Right lobe of liver (tissue), 6 donors: ENCODE measurements at regions not wholly inside any gene's neighbourhood (a gene's known extent, or its start where the extent isn't known, plus 50 kb on each side); places are given as distances from the start of the nearest gene placed in this dataset.
A peak's percentile ranks its signal among the peaks of the same experiment; 100 is the strongest.

Source experiments
- ATAC-seq, 4 donors: fragments of 200-7000 bp; cut with Tn5 transposase; one replicate each; pipeline ENCODE4 v1.9.1; 2020; ENCODE audit warnings: mild to moderate bottlenecking in 4 of 4, moderate library complexity in 4 of 4
- DNase-seq, 3 donors: peaks; one replicate each; pipeline ENCODE4 v3.0.0-alpha.2; 2020
- H3K27ac ChIP-seq, 3 donors: fragments of 200-600 bp; one replicate each; pipeline ENCODE4 v1.8.0; 2022
- H3K27me3 ChIP-seq, 2 donors: fragments of 200-600 bp; one replicate each; pipeline ENCODE4 v1.8.0; 2022
- H3K36me3 ChIP-seq, 4 donors: fragments of 200-600 bp; sonication (generic) in 1 of 4; one replicate each; pipeline versions ENCODE4 v1.5.1 to v1.8.0; 2017 to 2022; ENCODE audit warnings: control low read depth in 1 of 4
- H3K4me1 ChIP-seq, 4 donors: fragments of 200-600 bp; sonication (generic) in 1 of 4; one replicate each; pipeline versions ENCODE4 v1.5.1 to v1.8.0; 2017 to 2022; ENCODE audit warnings: control low read depth in 1 of 4
- H3K4me3 ChIP-seq, 3 donors: fragments of 200-600 bp; one replicate each; pipeline ENCODE4 v1.8.0; 2022
- H3K9me3 ChIP-seq, 4 donors: fragments of 200-600 bp; sonication (generic) in 1 of 4; one replicate each; pipeline versions ENCODE4 v1.5.1 to v1.8.0; 2017 to 2022; ENCODE audit warnings: control low read depth in 1 of 4
- POLR2A ChIP-seq: fragments of 450-650 bp; IDR thresholded peaks from one replicate; pipeline ENCODE4 v1.6.1; 2017; ENCODE audit warnings: antibody characterized with exemption, mild to moderate bottlenecking
- WGBS: methylation state at CpG from one replicate; pipeline ENCODE4 v1.1.6; 2018; ENCODE audit warnings: low coverage, low lambda C conversion rate; ENCODE audit not compliant: insufficient coverage; ENCODE audit errors: missing lambda C conversion rate; 5-methylcytosine and 5-hydroxymethylcytosine counted together
- intact Hi-C, 2 donors: fragments of 100-400 bp; cut with DNase I; formaldehyde crosslinking; loops; one replicate each; pipeline versions ENCODE4 v1.11.2 to v1.14.1; 2022
- TF ChIP-seq, protein P1 (sequence below), 4 donors: fragments of 200-600 bp in 3 of 4; fragments of 450-650 bp in 1 of 4; IDR thresholded peaks; one replicate each; pipeline versions ENCODE4 v1.5.1 to v1.8.0; 2016 to 2022; ENCODE audit warnings: antibody characterized with exemption in 4 of 4, mild to moderate bottlenecking in 2 of 4
- donor health status: DM: no; HTN: yes; CAD: no.
- donor health status: DM: no; HTN: no; CAD: no.
- donor health status: DM: no; HTN: no; CAD: no.
- donor health status: DM: no; HTN: yes; CAD: no.
- donor health status: DM: no; HTN: yes; CAD: no.

DNA sequence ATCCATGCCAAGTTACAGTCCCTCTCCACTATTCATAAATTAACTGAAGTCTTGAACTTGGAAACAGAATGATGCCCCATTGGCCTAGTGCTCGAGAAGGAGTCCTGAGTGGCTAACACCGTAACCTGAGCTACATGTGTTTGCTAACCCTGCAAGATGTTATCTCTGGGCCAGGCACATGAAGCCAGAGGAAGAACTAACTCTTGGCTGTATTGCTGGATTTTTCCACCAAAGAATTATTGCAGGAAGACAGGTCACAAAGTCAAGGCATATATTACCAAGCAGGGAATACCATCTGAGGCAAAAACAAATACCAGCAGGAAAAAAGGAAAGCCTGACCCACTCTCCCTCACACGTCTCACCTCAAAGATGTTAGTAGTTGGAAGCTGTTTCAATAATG is 148.9 kb upstream of the PHACTR1 start:
- TF ChIP-seq, protein P1, sequence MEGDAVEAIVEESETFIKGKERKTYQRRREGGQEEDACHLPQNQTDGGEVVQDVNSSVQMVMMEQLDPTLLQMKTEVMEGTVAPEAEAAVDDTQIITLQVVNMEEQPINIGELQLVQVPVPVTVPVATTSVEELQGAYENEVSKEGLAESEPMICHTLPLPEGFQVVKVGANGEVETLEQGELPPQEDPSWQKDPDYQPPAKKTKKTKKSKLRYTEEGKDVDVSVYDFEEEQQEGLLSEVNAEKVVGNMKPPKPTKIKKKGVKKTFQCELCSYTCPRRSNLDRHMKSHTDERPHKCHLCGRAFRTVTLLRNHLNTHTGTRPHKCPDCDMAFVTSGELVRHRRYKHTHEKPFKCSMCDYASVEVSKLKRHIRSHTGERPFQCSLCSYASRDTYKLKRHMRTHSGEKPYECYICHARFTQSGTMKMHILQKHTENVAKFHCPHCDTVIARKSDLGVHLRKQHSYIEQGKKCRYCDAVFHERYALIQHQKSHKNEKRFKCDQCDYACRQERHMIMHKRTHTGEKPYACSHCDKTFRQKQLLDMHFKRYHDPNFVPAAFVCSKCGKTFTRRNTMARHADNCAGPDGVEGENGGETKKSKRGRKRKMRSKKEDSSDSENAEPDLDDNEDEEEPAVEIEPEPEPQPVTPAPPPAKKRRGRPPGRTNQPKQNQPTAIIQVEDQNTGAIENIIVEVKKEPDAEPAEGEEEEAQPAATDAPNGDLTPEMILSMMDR (IDR thresholded peaks at IDR 0.05), result no peak
- no peak for TF ChIP-seq POLR2A
- no peak overlapping the region for H3K27ac ChIP-seq
- H3K36me3 ChIP-seq, result no peaks in the 10 kb centered on the region
- DNase-seq, result no peak
- H3K9me3 ChIP-seq, result no peaks in the 10 kb centered on the region
- peak in 1 of 4 donors; percentile 59 for ATAC-seq
- no peak overlapping the region for H3K4me3 ChIP-seq
- 64% methylated on average over 3 of the region's 3 CpGs for WGBS
- intact Hi-C loops, result no loop called here
- H3K27me3 ChIP-seq, result no peaks in the 10 kb centered on the region
- H3K4me1 ChIP-seq, result no peaks in the 10 kb centered on the region

DNA sequence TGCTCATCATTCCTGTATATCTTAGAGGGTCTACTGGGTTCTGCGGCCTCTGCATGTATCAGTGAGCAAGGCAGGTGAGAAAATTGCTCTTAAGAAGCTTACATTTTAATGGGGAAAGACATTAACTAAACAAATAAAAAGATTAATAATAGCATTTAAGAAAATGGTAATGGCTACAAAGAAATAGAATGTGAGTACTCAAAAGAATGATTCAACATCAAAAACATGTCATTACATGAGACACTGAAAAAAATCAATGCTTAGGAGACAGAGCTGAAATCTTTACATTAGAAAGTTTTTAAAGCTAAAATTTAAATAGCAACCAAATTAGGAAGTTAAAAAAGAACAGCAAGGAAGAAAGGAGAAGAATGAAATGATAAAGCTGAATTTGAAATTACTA is 146.9 kb upstream of the PHACTR1 start:
- Histone ChIP-seq H3K36me3 (no peaks in the 10 kb centered on the region), H3K4me3 (no peak overlapping the region), H3K27me3 (no peaks in the 10 kb centered on the region), H3K27ac (no peak overlapping the region), H3K4me1 (no peaks in the 10 kb centered on the region), H3K9me3 (no peaks in the 10 kb centered on the region)
- intact Hi-C loops, result no loop called here
- 100% methylated on average over 1 of the region's 1 CpG for WGBS
- ATAC-seq (no peak), DNase-seq (no peak)
- TF ChIP-seq, protein P1 (IDR thresholded peaks at IDR 0.05), result no peak
- TF ChIP-seq POLR2A, result no peak

DNA sequence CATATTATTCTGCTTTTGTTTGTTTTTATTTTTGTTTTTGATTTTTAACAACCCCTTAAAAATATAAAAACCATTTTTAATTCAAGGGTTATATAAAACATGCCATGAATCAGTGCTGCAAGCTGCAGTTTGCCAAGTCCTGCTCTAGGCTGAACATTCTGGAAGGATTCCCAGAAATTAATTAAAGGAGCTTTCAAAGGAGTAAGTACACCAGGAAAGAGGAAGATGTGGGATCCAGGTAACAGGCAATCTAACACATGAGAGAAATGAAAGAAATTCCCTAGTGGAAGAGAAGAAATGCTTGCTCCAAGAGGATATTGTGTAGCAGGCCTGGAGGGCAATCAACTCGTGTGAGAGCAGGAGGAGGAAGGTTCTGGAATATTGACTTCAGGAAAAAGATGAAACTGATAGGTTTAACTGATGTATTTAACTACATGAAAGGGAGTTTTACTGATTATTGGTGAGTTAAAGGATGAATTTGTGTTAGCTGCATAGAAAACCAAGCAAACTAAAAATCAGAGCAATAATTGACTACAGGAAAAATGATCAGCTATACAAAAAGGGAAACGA is 146.0 kb upstream of the PHACTR1 start:
- peak in 2 of 4 donors; percentile 34 to 51 for ATAC-seq
- 75% methylated on average over 2 of the region's 2 CpGs for WGBS
- Histone ChIP-seq H3K9me3 (no peaks in the 10 kb centered on the region), H3K36me3 (no peaks in the 10 kb centered on the region), H3K27me3 (no peaks in the 10 kb centered on the region), H3K4me1 (no peaks in the 10 kb centered on the region), H3K4me3 (no peak overlapping the region), H3K27ac (no peak overlapping the region)
- no peak for TF ChIP-seq POLR2A
- TF ChIP-seq, protein P1 (IDR thresholded peaks at IDR 0.05), result no peak
- no peak for DNase-seq
- intact Hi-C loops, result no loop called here

DNA sequence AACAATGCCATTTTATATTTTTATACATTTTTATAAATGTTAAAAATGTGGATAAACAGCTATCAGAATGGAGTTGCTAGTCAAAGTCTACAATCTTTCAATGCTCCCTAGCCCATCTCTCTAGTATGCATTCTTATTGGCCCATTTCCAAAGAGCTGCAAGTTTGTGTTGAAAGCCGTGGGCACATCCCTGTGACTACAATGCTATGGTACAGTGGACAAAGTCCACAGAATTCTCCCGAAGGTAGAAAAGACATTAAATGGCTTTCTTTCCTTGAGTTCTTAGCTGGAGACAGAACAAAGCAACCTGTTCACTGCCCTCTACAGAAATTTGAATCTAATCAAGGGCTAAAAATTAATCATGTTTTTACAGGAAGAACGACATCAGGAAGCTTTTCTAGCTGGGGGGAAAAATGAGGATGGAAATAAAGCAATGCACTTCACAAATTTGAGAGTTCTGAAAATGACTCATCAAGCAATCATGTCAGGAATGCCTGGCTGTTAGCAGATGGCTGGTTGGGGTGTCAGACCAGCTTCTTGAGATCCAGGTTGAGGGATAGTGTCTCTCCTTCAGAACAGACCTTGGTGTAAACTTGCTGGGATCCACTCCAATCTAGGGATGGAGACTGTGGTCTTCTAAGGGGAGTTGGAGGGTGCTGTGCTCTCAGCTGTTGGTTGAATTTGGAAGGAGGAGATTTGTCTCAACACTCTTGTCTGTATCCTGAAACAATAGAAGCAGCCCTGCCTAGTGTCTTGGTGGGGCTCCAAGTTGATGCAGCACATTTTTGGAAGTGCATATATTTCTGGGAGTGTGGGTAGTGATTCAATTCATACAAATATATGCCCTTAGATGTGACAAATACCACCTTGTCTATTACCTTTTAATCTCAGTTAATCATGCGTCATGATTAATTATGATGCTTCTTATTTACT is 143.4 kb upstream of the PHACTR1 start:
- intact Hi-C loops, result no loop called here
- Histone ChIP-seq H3K4me3 (no peak overlapping the region), H3K36me3 (no peaks in the 10 kb centered on the region), H3K9me3 (no peaks in the 10 kb centered on the region), H3K4me1 (no peaks in the 10 kb centered on the region), H3K27me3 (no peaks in the 10 kb centered on the region), H3K27ac (no peak overlapping the region)
- TF ChIP-seq, protein P1 (IDR thresholded peaks at IDR 0.05), result no peak
- TF ChIP-seq POLR2A, result no peak
- ATAC-seq, result peak; percentile 28 to 70 (median 50)
- WGBS, result 36% methylated on average over 4 of the region's 4 CpGs
- no peak for DNase-seq
